Keratinocyte (primary cell): ENCODE measurements at regions not wholly inside any gene's neighbourhood (a gene's known extent, or its start where the extent isn't known, plus 50 kb on each side); places are given as distances from the start of the nearest gene placed in this dataset.

ENCODE experiments used
- DNase-seq: peaks from one replicate; pipeline ENCODE4 v3.0.0-alpha.2; 2011; ENCODE audit warnings: low read depth, missing footprints, low spot score
- FAIRE-seq: peaks from 2 replicates; lab custom pipeline; 2011; peaks lifted over from hg19 to GRCh38; lab: Jason Lieb, UNC
- H2AFZ ChIP-seq: 2 replicates; pipeline ENCODE4 v1.6.0; 2012; ENCODE audit warnings: low read length, control low read depth, inconsistent platforms; ENCODE audit not compliant: control insufficient read depth
- H3K27ac ChIP-seq: 2 replicates; pipeline ENCODE4 v1.5.1; 2011; ENCODE audit warnings: low read length; ENCODE audit not compliant: control insufficient read depth, insufficient read depth
- H3K27me3 ChIP-seq: 3 replicates; pipeline ENCODE4 v1.6.0; 2011; ENCODE audit warnings: low read length; ENCODE audit not compliant: control insufficient read depth, insufficient read depth; ENCODE audit errors: extremely low read depth
- H3K36me3 ChIP-seq, 2 experiments: 2 replicates in 1 of 2; 3 replicates in 1 of 2; pipeline ENCODE4 v1.5.1; 2011; ENCODE audit warnings: low read length in 2 of 2, mild to moderate bottlenecking in 1 of 2; ENCODE audit not compliant: control insufficient read depth in 2 of 2, insufficient read depth in 2 of 2; ENCODE audit errors: extremely low read depth in 1 of 2
- H3K4me1 ChIP-seq: 3 replicates; pipeline ENCODE4 v1.5.1; 2011; ENCODE audit warnings: low read length; ENCODE audit not compliant: control insufficient read depth, insufficient read depth; ENCODE audit errors: extremely low read depth
- H3K4me2 ChIP-seq: 3 replicates; pipeline ENCODE4 v1.6.0; 2011; ENCODE audit warnings: low read depth, low read length; ENCODE audit not compliant: control insufficient read depth, insufficient read depth; ENCODE audit errors: extremely low read depth
- H3K4me3 ChIP-seq, 3 experiments: fragments of 200-600 bp in 1 of 3; sonication (generic) in 1 of 3; 2 replicates in 2 of 3; 3 replicates in 1 of 3; pipeline ENCODE4 v1.5.1; 2011 to 2016; ENCODE audit warnings: low read length in 3 of 3, mild to moderate bottlenecking in 3 of 3, control low read depth in 2 of 3, inconsistent platforms in 1 of 3, low read depth in 1 of 3, mixed read lengths in 1 of 3, mixed run types in 1 of 3, moderate library complexity in 1 of 3; ENCODE audit not compliant: control insufficient read depth in 2 of 3, insufficient read depth in 2 of 3; ENCODE audit errors: extremely low read depth in 1 of 3
- H3K79me2 ChIP-seq: 2 replicates; pipeline ENCODE4 v1.6.0; 2012; ENCODE audit warnings: low read length; ENCODE audit not compliant: control insufficient read depth, insufficient read depth
- H3K9ac ChIP-seq: 3 replicates; pipeline ENCODE4 v1.6.0; 2011; ENCODE audit warnings: low read length; ENCODE audit not compliant: control insufficient read depth, insufficient read depth; ENCODE audit errors: extremely low read depth
- H3K9me1 ChIP-seq: 3 replicates; pipeline ENCODE4 v1.6.0; 2011; ENCODE audit warnings: low read length; ENCODE audit not compliant: control insufficient read depth, insufficient read depth; ENCODE audit errors: extremely low read depth
- H3K9me3 ChIP-seq: 2 replicates; pipeline ENCODE4 v1.5.1; 2012; ENCODE audit warnings: low read depth, low read length; ENCODE audit not compliant: control insufficient read depth
- H4K20me1 ChIP-seq: 3 replicates; pipeline ENCODE4 v1.6.0; 2011; ENCODE audit warnings: low read length; ENCODE audit not compliant: control insufficient read depth, insufficient read depth; ENCODE audit errors: extremely low read depth
- CTCF ChIP-seq, 3 experiments: IDR thresholded peaks in 1 of 3; conservative IDR thresholded peaks in 1 of 3; optimal IDR thresholded peaks in 1 of 3; 2 replicates in 2 of 3; 3 replicates in 1 of 3; pipeline versions ENCODE3 to v1.5.1; 2011; ENCODE audit warnings: low read length in 3 of 3, mild to moderate bottlenecking in 3 of 3, moderate library complexity in 2 of 3, control low read depth in 1 of 3, inconsistent platforms in 1 of 3; ENCODE audit not compliant: insufficient read depth in 2 of 3; ENCODE audit errors: extremely low read depth in 1 of 3
- EZH2 ChIP-seq: IDR thresholded peaks from one replicate; pipeline ENCODE4 v1.6.1; 2012; ENCODE audit warnings: inconsistent platforms, mild to moderate bottlenecking, low read length, moderate library complexity
- dilution Hi-C: fragments of 300-500 bp; cut with MboI; formaldehyde crosslinking; loops from one replicate; pipeline ENCODE4 v1.7.0; 2020; ENCODE audit warnings: low sequenced_read_pairs; ENCODE audit not compliant: extremely low pct_ligation_motif_present

GRCh38 chr3:124177071-124177470 lies 185.1 kb upstream of the ROPN1 start:
- Histone ChIP-seq H3K9ac (no peak overlapping the region), H3K4me3 (no peak overlapping the region), H4K20me1 (no peaks in the 10 kb centered on the region), H3K9me3 (no peaks in the 10 kb centered on the region), H3K4me1 (no peaks in the 10 kb centered on the region), H3K79me2 (no peaks in the 10 kb centered on the region), H3K4me2 (no peak overlapping the region), H3K27me3 (no peaks in the 10 kb centered on the region), H3K36me3 (no peaks in the 10 kb centered on the region), H3K27ac (no peak overlapping the region), H3K9me1 (no peaks in the 10 kb centered on the region), H2AFZ (no peak overlapping the region)
- TF ChIP-seq CTCF (optimal IDR thresholded peaks at IDR 0.05 in 1 of 3, IDR thresholded peaks at IDR 0.05 in 1 of 3, conservative IDR thresholded peaks at IDR 0.05 in 1 of 3; ENCODE audit: extremely low read depth in 1 of 3, insufficient read depth in 2 of 3, low read length in 3 of 3) = no peak
- TF ChIP-seq EZH2 = no peak
- dilution Hi-C loops = no loop called here
- FAIRE-seq (no peak), DNase-seq (no peak)

- no peak overlapping the region for H3K4me2 ChIP-seq
- H3K79me2 ChIP-seq = no peaks in the 10 kb centered on the region
- H3K4me3 ChIP-seq = no peak overlapping the region
- H2AFZ ChIP-seq = no peak overlapping the region
- H3K27ac ChIP-seq = no peak overlapping the region
- H3K36me3 ChIP-seq = no peaks in the 10 kb centered on the region
- no peak for TF ChIP-seq CTCF (optimal IDR thresholded peaks at IDR 0.05 in 1 of 3, IDR thresholded peaks at IDR 0.05 in 1 of 3, conservative IDR thresholded peaks at IDR 0.05 in 1 of 3; ENCODE audit: extremely low read depth in 1 of 3, insufficient read depth in 2 of 3, low read length in 3 of 3)
- TF ChIP-seq EZH2 = no peak
- DNase-seq = no peak
- no peaks in the 10 kb centered on the region for H3K27me3 ChIP-seq
- no peak for FAIRE-seq
- H4K20me1 ChIP-seq = no peaks in the 10 kb centered on the region
- dilution Hi-C loops = no loop called here
- no peaks in the 10 kb centered on the region for H3K4me1 ChIP-seq
- no peak overlapping the region for H3K9ac ChIP-seq
- H3K9me3 ChIP-seq = no peaks in the 10 kb centered on the region
- H3K9me1 ChIP-seq = no peaks in the 10 kb centered on the region
Measured at GRCh38 chr3:124178531-124178930, 186.6 kb upstream of the ROPN1 start.
